K562 (cell line): ENCODE measurements at regions not wholly inside any gene's neighbourhood (a gene's known extent, or its start where the extent isn't known, plus 50 kb on each side); places are given as distances from the start of the nearest gene placed in this dataset.

Experiments
- ATAC-seq: fragments of 200-7000 bp; cut with Tn5 transposase; 3 replicates; pipeline ENCODE4 v1.9.1; 2020; ENCODE audit warnings: moderate library complexity
- BruUV-seq: library from RNA; stranded (reverse); fragments of 400-500 nt; replicated peaks from 2 replicates; lab custom pipeline; 2021; lab: Mats Ljungman, UMichigan
- CTCF ChIA-PET: fragments of 300-600 bp; formaldehyde crosslinking; extraction: SDS; loops from one replicate; lab custom pipeline; 2021; ENCODE audit warnings: low intra/inter-chr PET ratio; lab: Yijun Ruan, JAX
- POLR2A ChIA-PET: fragments of 300-600, 350-650 bp; sonication (Branson Sonifier 250); formaldehyde crosslinking; extraction: SDS; loops from one replicate; lab custom pipeline; 2021; ENCODE audit warnings: antibody characterized with exemption, inconsistent platforms; lab: Yijun Ruan, JAX
- DNase-seq, 4 experiments: peaks; one replicate each; pipeline versions ENCODE4 v3.0.0 to v3.0.0-alpha.2; 2011 to 2018; ENCODE audit warnings: low spot score in 3 of 4, mixed read lengths in 3 of 4; ENCODE audit errors: extremely low read depth in 1 of 4
- FAIRE-seq: peaks from 2 replicates; lab custom pipeline; 2011; peaks lifted over from hg19 to GRCh38; lab: Jason Lieb, UNC
- H2AFZ ChIP-seq: 2 replicates; pipeline ENCODE4 v1.6.0; 2011; ENCODE audit warnings: low read depth, low read length, control low read depth, inconsistent platforms
- H3K27ac ChIP-seq: fragments of 200-600 bp; 3 replicates; pipeline ENCODE4 v1.8.0; 2011; ENCODE audit warnings: low read depth, mild to moderate bottlenecking, control low read depth, inconsistent platforms, low read length, moderate library complexity, mixed read lengths; ENCODE audit errors: extremely low read depth
- H3K27me3 ChIP-seq, 2 experiments: fragments of 300-600 bp in 1 of 2; 2 replicates in 1 of 2; 3 replicates in 1 of 2; pipeline versions ENCODE4 v1.6.0 to v1.8.0; 2011; ENCODE audit warnings: inconsistent platforms in 2 of 2, low read length in 2 of 2, mild to moderate bottlenecking in 1 of 2, mixed read lengths in 1 of 2, moderate library complexity in 1 of 2; ENCODE audit not compliant: control insufficient read depth in 2 of 2, insufficient read depth in 2 of 2
- H3K36me3 ChIP-seq: fragments of 300-600 bp; 3 replicates; pipeline ENCODE4 v1.8.0; 2011; ENCODE audit warnings: mild to moderate bottlenecking, low read length, inconsistent platforms; ENCODE audit not compliant: control insufficient read depth, insufficient read depth
- H3K4me1 ChIP-seq, 2 experiments: fragments of 200-600 bp in 1 of 2; replicated peaks in 1 of 2; 2 replicates in 1 of 2; 3 replicates in 1 of 2; pipeline versions ENCODE4 v1.5.1 to v1.8.0; 2011; ENCODE audit warnings: inconsistent platforms in 2 of 2, low read length in 2 of 2, mild to moderate bottlenecking in 1 of 2, mixed read lengths in 1 of 2, moderate library complexity in 1 of 2; ENCODE audit not compliant: control insufficient read depth in 2 of 2, insufficient read depth in 2 of 2
- H3K4me2 ChIP-seq: 2 replicates; pipeline ENCODE4 v1.6.1; 2011; ENCODE audit warnings: low read length, control low read depth, inconsistent platforms, mixed read lengths; ENCODE audit not compliant: insufficient read depth
- H3K4me3 ChIP-seq: fragments of 200-600 bp; sonication (generic), shearing (Covaris generic); 2 replicates; pipeline ENCODE4 v1.5.1; 2016; ENCODE audit warnings: control low read depth, inconsistent platforms
- H3K79me2 ChIP-seq: fragments of 200-600 bp; 3 replicates; pipeline ENCODE4 v1.8.0; 2011; ENCODE audit warnings: low read length, inconsistent platforms; ENCODE audit not compliant: control insufficient read depth, insufficient read depth
- H3K9ac ChIP-seq, 2 experiments: 2 replicates each; pipeline versions ENCODE4 v1.6.0 to v1.6.1; 2011; ENCODE audit warnings: low read depth in 2 of 2, low read length in 2 of 2, control low read depth in 1 of 2, inconsistent platforms in 1 of 2, mild to moderate bottlenecking in 1 of 2, mixed read lengths in 1 of 2; ENCODE audit not compliant: insufficient read depth in 1 of 2
- H3K9me1 ChIP-seq: one replicate; pipeline ENCODE4 v1.6.0; 2011; ENCODE audit warnings: inconsistent platforms, mild to moderate bottlenecking, low read length, moderate library complexity; ENCODE audit not compliant: control insufficient read depth, insufficient read depth
- H3K9me3 ChIP-seq: replicated peaks from 2 replicates; pipeline ENCODE4 v1.5.1; 2011; ENCODE audit warnings: low read depth, low read length, inconsistent platforms; ENCODE audit not compliant: control insufficient read depth, insufficient read depth
- H4K20me1 ChIP-seq: replicated peaks from 2 replicates; pipeline ENCODE4 v1.6.1; 2011; ENCODE audit warnings: low read length, inconsistent platforms, mixed read lengths; ENCODE audit not compliant: control insufficient read depth, insufficient read depth
- FOS ChIP-seq: IDR thresholded peaks from 3 replicates; pipeline ENCODE4 v1.6.1; 2011; ENCODE audit not compliant: insufficient read length; ENCODE audit errors: extremely low read depth
- NCOA4 ChIP-seq: fragments of 450-650 bp; IDR thresholded peaks from 2 replicates; pipeline ENCODE4 v1.6.1; 2018; ENCODE audit warnings: mild to moderate bottlenecking; ENCODE audit not compliant: partially characterized antibody
- SAFB ChIP-seq: fragments of 200-400 bp; formaldehyde crosslinking; IDR thresholded peaks from 2 replicates; pipeline ENCODE4 v1.6.1; 2017; ENCODE audit warnings: low read depth, low read length, borderline replicate concordance
- ZNF232 ChIP-seq: sonication (generic); formaldehyde crosslinking; IDR thresholded peaks from 2 replicates; pipeline ENCODE4 v1.8.0; 2022; ENCODE audit warnings: mild to moderate bottlenecking, missing genetic modification reagents
- WGBS: fragments of 100-300 bp; shearing (Covaris generic); methylation state at CpG from one replicate; pipeline ENCODE4 v1.1.6; 2016; ENCODE audit warnings: low coverage, mixed read lengths; ENCODE audit not compliant: insufficient coverage; ENCODE audit errors: missing lambda C conversion rate; 5-methylcytosine and 5-hydroxymethylcytosine counted together
- in situ Hi-C: fragments of 300-500 bp; cut with MboI; formaldehyde crosslinking; loops from 4 replicates; pipeline ENCODE4 v1.15.0; 2018; ENCODE audit warnings: inconsistent platforms, mixed read lengths
- intact Hi-C: fragments of 100-400 bp; cut with micrococcal nuclease; formaldehyde crosslinking; loops from 2 replicates; pipeline ENCODE4 v1.14.2; 2022
- TF ChIP-seq, protein P1 (sequence below): fragments of 200-400 bp; formaldehyde crosslinking; IDR thresholded peaks from 2 replicates; pipeline ENCODE4 v1.6.1; 2017; ENCODE audit warnings: mild to moderate bottlenecking, low read depth, low read length, moderate library complexity
- TF ChIP-seq, protein P2 (sequence below): fragments of 450-650 bp; formaldehyde crosslinking; IDR thresholded peaks from 2 replicates; pipeline ENCODE4 v1.4.0; 2020; ENCODE audit warnings: mild to moderate bottlenecking, mixed read lengths

DNA sequence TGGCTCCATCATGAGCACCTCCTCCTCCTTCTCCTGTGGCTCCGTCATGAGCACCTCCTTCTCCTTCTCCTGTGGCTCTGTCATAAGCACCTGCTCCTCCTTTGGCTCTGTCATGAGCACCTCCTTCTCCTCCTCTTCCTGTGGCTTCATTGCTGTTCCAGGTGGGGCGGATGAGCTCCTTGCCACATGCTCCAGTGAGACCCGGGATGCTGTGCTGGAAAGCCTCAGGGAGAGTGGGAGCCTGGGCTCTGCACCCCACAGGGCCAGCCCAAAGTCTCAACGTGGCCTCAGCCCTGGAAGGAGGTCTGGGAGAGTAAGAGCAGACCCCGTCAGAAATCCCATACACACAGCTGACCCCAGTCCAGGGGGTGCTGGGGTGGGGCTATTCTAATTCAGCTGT lies 380.7 kb downstream of the TCERG1L start:
- Histone ChIP-seq H3K4me1 (no peaks in the 10 kb centered on the region), H3K9me1 (no peaks in the 10 kb centered on the region), H3K9ac (no peak overlapping the region), H3K4me3 (no peak overlapping the region), H2AFZ (no peak overlapping the region), H3K27me3 (peaks cover 0 to 4% of the 10 kb centered on the region in 2 experiments; a peak in 1 of 5 replicates), H3K4me2 (no peak overlapping the region), H3K79me2 (no peaks in the 10 kb centered on the region), H3K9me3 (no peaks in the 10 kb centered on the region), H3K36me3 (no peaks in the 10 kb centered on the region), H4K20me1 (no peaks in the 10 kb centered on the region), H3K27ac (no peak overlapping the region)
- FAIRE-seq (no peak), ATAC-seq (no peak), DNase-seq (no peak)
- in situ Hi-C loops: no loop called here
- no TSS peak for BruUV-seq
- CTCF ChIA-PET: no interaction called here
- TF ChIP-seq, protein P1, sequence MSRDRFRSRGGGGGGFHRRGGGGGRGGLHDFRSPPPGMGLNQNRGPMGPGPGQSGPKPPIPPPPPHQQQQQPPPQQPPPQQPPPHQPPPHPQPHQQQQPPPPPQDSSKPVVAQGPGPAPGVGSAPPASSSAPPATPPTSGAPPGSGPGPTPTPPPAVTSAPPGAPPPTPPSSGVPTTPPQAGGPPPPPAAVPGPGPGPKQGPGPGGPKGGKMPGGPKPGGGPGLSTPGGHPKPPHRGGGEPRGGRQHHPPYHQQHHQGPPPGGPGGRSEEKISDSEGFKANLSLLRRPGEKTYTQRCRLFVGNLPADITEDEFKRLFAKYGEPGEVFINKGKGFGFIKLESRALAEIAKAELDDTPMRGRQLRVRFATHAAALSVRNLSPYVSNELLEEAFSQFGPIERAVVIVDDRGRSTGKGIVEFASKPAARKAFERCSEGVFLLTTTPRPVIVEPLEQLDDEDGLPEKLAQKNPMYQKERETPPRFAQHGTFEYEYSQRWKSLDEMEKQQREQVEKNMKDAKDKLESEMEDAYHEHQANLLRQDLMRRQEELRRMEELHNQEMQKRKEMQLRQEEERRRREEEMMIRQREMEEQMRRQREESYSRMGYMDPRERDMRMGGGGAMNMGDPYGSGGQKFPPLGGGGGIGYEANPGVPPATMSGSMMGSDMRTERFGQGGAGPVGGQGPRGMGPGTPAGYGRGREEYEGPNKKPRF: no peak
- TF ChIP-seq SAFB (no peak), FOS (no peak), ZNF232 (no peak), NCOA4 (no peak)
- TF ChIP-seq, protein P2, sequence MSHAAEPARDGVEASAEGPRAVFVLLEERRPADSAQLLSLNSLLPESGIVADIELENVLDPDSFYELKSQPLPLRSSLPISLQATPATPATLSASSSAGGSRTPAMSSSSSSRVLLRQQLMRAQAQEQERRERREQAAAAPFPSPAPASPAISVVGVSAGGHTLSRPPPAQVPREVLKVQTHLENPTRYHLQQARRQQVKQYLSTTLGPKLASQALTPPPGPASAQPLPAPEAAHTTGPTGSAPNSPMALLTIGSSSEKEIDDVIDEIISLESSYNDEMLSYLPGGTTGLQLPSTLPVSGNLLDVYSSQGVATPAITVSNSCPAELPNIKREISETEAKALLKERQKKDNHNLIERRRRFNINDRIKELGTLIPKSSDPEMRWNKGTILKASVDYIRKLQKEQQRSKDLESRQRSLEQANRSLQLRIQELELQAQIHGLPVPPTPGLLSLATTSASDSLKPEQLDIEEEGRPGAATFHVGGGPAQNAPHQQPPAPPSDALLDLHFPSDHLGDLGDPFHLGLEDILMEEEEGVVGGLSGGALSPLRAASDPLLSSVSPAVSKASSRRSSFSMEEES (CRISPR knock-in tag): no peak
- 0% methylated on average over 2 of the region's 5 CpGs for WGBS
- intact Hi-C loops: no loop called here
- POLR2A ChIA-PET: no interaction called here
